Thoracic aorta (tissue), 2 donors: ENCODE measurements at regions not wholly inside any gene's neighbourhood (a gene's known extent, or its start where the extent isn't known, plus 50 kb on each side); places are given as distances from the start of the nearest gene placed in this dataset.

Experiments used
- ATAC-seq: fragments of 150-250 bp; one replicate; pipeline ENCODE4 v1.8.0; 2017; ENCODE audit warnings: low read depth; ENCODE audit not compliant: insufficient number of reproducible peaks, low FRiP score
- DNase-seq: peaks from one replicate; pipeline ENCODE4 v3.0.0-alpha.2; 2020; ENCODE audit warnings: low spot score
- H3K27ac ChIP-seq, 2 donors: fragments of 200-600 bp; sonication (generic); 1 replicate in 1 of 2; 2 replicates in 1 of 2; pipeline ENCODE4 v1.5.1; 2016; ENCODE audit warnings: mild to moderate bottlenecking in 2 of 2, moderate library complexity in 2 of 2
- H3K27me3 ChIP-seq: fragments of 200-600 bp; sonication (generic); replicated peaks from 2 replicates; pipeline ENCODE4 v1.6.0; 2016; ENCODE audit warnings: mild to moderate bottlenecking; ENCODE audit not compliant: insufficient read depth
- H3K36me3 ChIP-seq: fragments of 200-600 bp; sonication (generic); one replicate; pipeline ENCODE4 v1.5.1; 2016
- H3K4me1 ChIP-seq, 2 donors: fragments of 200-600 bp; sonication (generic); 1 replicate in 1 of 2; 2 replicates in 1 of 2; pipeline versions ENCODE4 v1.5.1 to v1.6.0; 2016; ENCODE audit warnings: low read depth in 2 of 2, mild to moderate bottlenecking in 1 of 2; ENCODE audit not compliant: control insufficient read depth in 1 of 2
- H3K4me3 ChIP-seq: fragments of 200-600 bp; sonication (generic); 2 replicates; pipeline ENCODE4 v1.5.1; 2016; ENCODE audit warnings: mild to moderate bottlenecking
- H3K9me3 ChIP-seq: fragments of 200-600 bp; sonication (generic); 2 replicates; pipeline ENCODE4 v1.5.1; 2016
- CTCF ChIP-seq: fragments of 200-600 bp; sonication (generic); IDR thresholded peaks from one replicate; pipeline ENCODE4 v1.5.1; 2019; ENCODE audit warnings: antibody characterized with exemption

- Histone ChIP-seq H3K36me3 (no peaks in the 10 kb centered on the region), H3K4me1 (no peaks in the 10 kb centered on the region), H3K27me3 (no peaks in the 10 kb centered on the region), H3K9me3 (no peaks in the 10 kb centered on the region), H3K27ac (no peak overlapping the region), H3K4me3 (no peak overlapping the region)
- ATAC-seq = no peak
- TF ChIP-seq CTCF = no peak
- no peak for DNase-seq
These were observed 192.9 kb upstream of the SLITRK3 start for GRCh38 chr3:165389064-165389463.

GRCh38 chr3:165383381-165383780 lies 187.2 kb upstream of the SLITRK3 start:
- Histone ChIP-seq H3K4me1 (no peaks in the 10 kb centered on the region), H3K27ac (no peak overlapping the region), H3K27me3 (no peaks in the 10 kb centered on the region), H3K4me3 (no peak overlapping the region), H3K36me3 (no peaks in the 10 kb centered on the region), H3K9me3 (no peaks in the 10 kb centered on the region)
- no peak for DNase-seq
- TF ChIP-seq CTCF = no peak
- ATAC-seq = no peak

GRCh38 chr3:165382672-165383071 lies 186.5 kb upstream of the SLITRK3 start:
- Histone ChIP-seq H3K4me1 (no peaks in the 10 kb centered on the region), H3K27me3 (no peaks in the 10 kb centered on the region), H3K36me3 (no peaks in the 10 kb centered on the region), H3K27ac (no peak overlapping the region), H3K9me3 (no peaks in the 10 kb centered on the region), H3K4me3 (no peak overlapping the region)
- TF ChIP-seq CTCF = no peak
- ATAC-seq (no peak), DNase-seq (no peak)

GRCh38 chr3:165378761-165379160 lies 182.6 kb upstream of the SLITRK3 start:
- ATAC-seq (no peak), DNase-seq (no peak)
- Histone ChIP-seq H3K27me3 (no peaks in the 10 kb centered on the region), H3K9me3 (no peaks in the 10 kb centered on the region), H3K36me3 (no peaks in the 10 kb centered on the region), H3K27ac (no peak overlapping the region), H3K4me1 (no peaks in the 10 kb centered on the region), H3K4me3 (no peak overlapping the region)
- TF ChIP-seq CTCF = no peak

GRCh38 chr3:165359005-165359404 lies 162.8 kb upstream of the SLITRK3 start:
- ATAC-seq = no peak
- DNase-seq = no peak
- TF ChIP-seq CTCF = no peak
- Histone ChIP-seq H3K4me3 (no peak overlapping the region), H3K36me3 (no peaks in the 10 kb centered on the region), H3K4me1 (no peaks in the 10 kb centered on the region), H3K27ac (no peak overlapping the region), H3K27me3 (no peaks in the 10 kb centered on the region), H3K9me3 (no peaks in the 10 kb centered on the region)
